Right atrium auricular region (tissue), 2 donors: ENCODE measurements at regions not wholly inside any gene's neighbourhood (a gene's known extent, or its start where the extent isn't known, plus 50 kb on each side); places are given as distances from the start of the nearest gene placed in this dataset.

ENCODE experiments used
- DNase-seq: peaks from one replicate; pipeline ENCODE4 v3.0.0-alpha.2; 2019; ENCODE audit warnings: low spot score
- H3K27ac ChIP-seq, 2 donors: fragments of 200-600 bp; sonication (generic); 1 replicate in 1 of 2; 2 replicates in 1 of 2; pipeline ENCODE4 v1.5.1; 2016 to 2019
- H3K27me3 ChIP-seq, 2 donors: fragments of 200-600 bp; sonication (generic); one replicate each; pipeline versions ENCODE4 v1.5.1 to v1.6.0; 2017 to 2019
- H3K36me3 ChIP-seq: fragments of 200-600 bp; sonication (generic); one replicate; pipeline ENCODE4 v1.5.1; 2016
- H3K4me1 ChIP-seq, 2 donors: fragments of 200-600 bp; sonication (generic); one replicate each; pipeline versions ENCODE4 v1.5.1 to v1.6.0; 2017 to 2019
- H3K4me3 ChIP-seq, 2 donors: fragments of 200-600 bp; sonication (generic); 1 replicate in 1 of 2; 2 replicates in 1 of 2; pipeline ENCODE4 v1.5.1; 2017 to 2019; ENCODE audit warnings: mild to moderate bottlenecking in 1 of 2, moderate library complexity in 1 of 2
- H3K9me3 ChIP-seq, 2 donors: fragments of 200-600 bp; sonication (generic); one replicate each; pipeline ENCODE4 v1.5.1; 2019
- CTCF ChIP-seq, 2 donors: fragments of 200-600 bp; sonication (generic); IDR thresholded peaks; one replicate each; pipeline ENCODE4 v1.5.1; 2019; ENCODE audit warnings: antibody characterized with exemption in 2 of 2

- TF ChIP-seq CTCF (IDR thresholded peaks at IDR 0.05) = no peak
- Histone ChIP-seq H3K27me3 (no peaks in the 10 kb centered on the region), H3K4me1 (no peaks in the 10 kb centered on the region), H3K36me3 (no peaks in the 10 kb centered on the region), H3K27ac (no peak overlapping the region), H3K9me3 (no peaks in the 10 kb centered on the region), H3K4me3 (no peak overlapping the region)
- no peak for DNase-seq
These were observed 306.5 kb downstream of the AJAP1 start for GRCh38 chr1:4960782-4961475.

GRCh38 chr1:4960336-4960735 is 305.9 kb downstream of the AJAP1 start:
- no peaks in the 10 kb centered on the region for H3K36me3 ChIP-seq
- no peak for DNase-seq
- no peaks in the 10 kb centered on the region for H3K27me3 ChIP-seq
- H3K27ac ChIP-seq = no peak overlapping the region
- no peak overlapping the region for H3K4me3 ChIP-seq
- TF ChIP-seq CTCF (IDR thresholded peaks at IDR 0.05) = no peak
- peaks cover 0 to 3% of the 10 kb centered on the region in 2 donors for H3K9me3 ChIP-seq
- H3K4me1 ChIP-seq = no peaks in the 10 kb centered on the region

GRCh38 chr1:4959216-4959615 is 304.8 kb downstream of the AJAP1 start:
- TF ChIP-seq CTCF (IDR thresholded peaks at IDR 0.05) = no peak
- peaks cover 0 to 11% of the 10 kb centered on the region in 2 donors for H3K9me3 ChIP-seq
- no peaks in the 10 kb centered on the region for H3K36me3 ChIP-seq
- no peaks in the 10 kb centered on the region for H3K27me3 ChIP-seq
- no peak for DNase-seq
- H3K4me1 ChIP-seq = no peaks in the 10 kb centered on the region
- no peak overlapping the region for H3K27ac ChIP-seq
- no peak overlapping the region for H3K4me3 ChIP-seq

GRCh38 chr1:4957027-4957426 is 302.6 kb downstream of the AJAP1 start:
- H3K9me3 ChIP-seq = peaks cover 8 to 27% of the 10 kb centered on the region in 2 donors
- TF ChIP-seq CTCF (IDR thresholded peaks at IDR 0.05) = no peak
- no peaks in the 10 kb centered on the region for H3K36me3 ChIP-seq
- H3K27ac ChIP-seq = no peak overlapping the region
- no peak overlapping the region for H3K4me3 ChIP-seq
- DNase-seq = no peak
- no peaks in the 10 kb centered on the region for H3K4me1 ChIP-seq
- H3K27me3 ChIP-seq = no peaks in the 10 kb centered on the region

GRCh38 chr1:4954392-4954791 is 300.0 kb downstream of the AJAP1 start:
- H3K9me3 ChIP-seq = peaks cover 8 to 27% of the 10 kb centered on the region in 2 donors
- H3K27ac ChIP-seq = no peak overlapping the region
- no peaks in the 10 kb centered on the region for H3K27me3 ChIP-seq
- no peaks in the 10 kb centered on the region for H3K36me3 ChIP-seq
- H3K4me1 ChIP-seq = no peaks in the 10 kb centered on the region
- DNase-seq = no peak
- no peak for TF ChIP-seq CTCF (IDR thresholded peaks at IDR 0.05)
- no peak overlapping the region for H3K4me3 ChIP-seq

- DNase-seq = no peak
- Histone ChIP-seq H3K27ac (no peak overlapping the region), H3K27me3 (no peaks in the 10 kb centered on the region), H3K4me3 (no peak overlapping the region), H3K4me1 (no peaks in the 10 kb centered on the region), H3K36me3 (no peaks in the 10 kb centered on the region), H3K9me3 (peaks cover 8 to 27% of the 10 kb centered on the region in 2 donors)
- TF ChIP-seq CTCF (IDR thresholded peaks at IDR 0.05) = no peak
These were observed 297.2 kb downstream of the AJAP1 start for GRCh38 chr1:4951601-4952000.
